ENCODE measurements at regions not wholly inside any gene's neighbourhood (a gene's known extent, or its start where the extent isn't known, plus 50 kb on each side); places are given as distances from the start of the nearest gene placed in this dataset.

- ATAC-seq = no peak
- POLR2A ChIA-PET = no interaction called here
- Histone ChIP-seq H4K20me1 (ENCODE audit: insufficient read depth) (no peaks in the 10 kb centered on the region), H3K4me1 (ENCODE audit: control insufficient read depth in 1 of 2, insufficient read depth in 2 of 2, low read length in 2 of 2) (peaks cover 17 to 19% of the 10 kb centered on the region in 2 experiments; a peak in 3 of 4 replicates), H3K27ac (ENCODE audit: low read depth, low read length) (no peak overlapping the region), H2AFZ (ENCODE audit: low read depth, low read length, poor library complexity, severe bottlenecking) (peak overlapping the region; percentile 80), H3K4me3 (replicated peaks in 1 of 2; ENCODE audit: low read depth in 1 of 2, low read length in 2 of 2) (no peak overlapping the region), H3K4me2 (ENCODE audit: low read length) (peak overlapping the region; percentile 71), H3K27me3 (ENCODE audit: insufficient read depth, low read length) (no peaks in the 10 kb centered on the region), H3K9ac (ENCODE audit: low read length) (no peak overlapping the region), H3K79me2 (ENCODE audit: insufficient read depth, low read length) (no peaks in the 10 kb centered on the region), H3K9me2 (ENCODE audit: insufficient read depth) (no peaks in the 10 kb centered on the region), H3K36me3 (ENCODE audit: control insufficient read depth in 1 of 2, insufficient read depth in 2 of 2, low read length in 2 of 2) (no peaks in the 10 kb centered on the region), H3K9me3 (ENCODE audit: control insufficient read depth in 1 of 2, insufficient read depth in 1 of 2, low read depth in 1 of 2, low read length in 2 of 2) (no peaks in the 10 kb centered on the region)
- RAD21 ChIA-PET (ENCODE audit: low non-redundant PET in 1 of 2, low total read pairs in 2 of 2, uncharacterized antibody in 2 of 2, unreplicated experiment in 2 of 2) = no interaction called here
- intact Hi-C loops (cut with micrococcal nuclease) = no loop called here
- BruUV-seq (replicated peaks) = no TSS peak
- CTCF ChIA-PET = no interaction called here
- no peak for TF ChIP-seq ZBTB33 (IDR thresholded peaks at IDR 0.05; ENCODE audit: extremely low read depth, insufficient replicate concordance, low read length)
- DNase-seq (ENCODE audit: low read depth, low spot score) = no peak
Measured at GRCh38 chr15:70375586-70375985, 277.9 kb upstream of the TLE3 start.

DNA sequence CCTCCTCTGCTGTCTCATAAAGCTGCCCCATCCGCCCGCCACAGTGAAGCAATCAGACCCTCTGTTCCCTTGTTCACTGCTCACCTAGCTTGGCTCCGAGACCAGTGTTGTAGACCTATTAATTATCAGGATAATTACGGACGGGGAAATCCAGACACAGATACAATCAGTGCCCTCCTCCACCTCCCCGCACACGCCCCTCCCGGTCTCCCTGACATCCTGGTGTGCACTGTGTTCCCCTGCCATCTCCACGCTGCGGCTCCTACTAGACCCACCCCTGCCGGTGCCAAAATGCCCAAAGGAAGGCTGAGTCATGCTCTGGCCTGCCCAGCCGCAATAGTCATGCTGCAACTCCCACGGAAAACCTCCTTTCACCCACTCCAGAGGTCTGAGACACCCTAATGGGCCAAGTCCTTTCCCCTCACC, 277.3 kb upstream of the TLE3 start:
- no peak overlapping the region for H3K27ac ChIP-seq (ENCODE audit: low read depth, low read length)
- peak overlapping the region; percentile 71 for H3K4me2 ChIP-seq (ENCODE audit: low read length)
- H3K9me3 ChIP-seq (ENCODE audit: control insufficient read depth in 1 of 2, insufficient read depth in 1 of 2, low read depth in 1 of 2, low read length in 2 of 2) = no peaks in the 10 kb centered on the region
- H3K4me3 ChIP-seq (replicated peaks in 1 of 2; ENCODE audit: low read depth in 1 of 2, low read length in 2 of 2) = peak overlapping the region in 1 of 2 experiments; percentile 20; a peak in 1 of 4 replicates
- intact Hi-C loops (cut with micrococcal nuclease) = no loop called here
- DNase-seq (ENCODE audit: low read depth, low spot score) = no peak
- ChIA-PET RAD21 (ENCODE audit: low non-redundant PET in 1 of 2, low total read pairs in 2 of 2, uncharacterized antibody in 2 of 2, unreplicated experiment in 2 of 2) (no interaction called here), CTCF (no interaction called here), POLR2A (no interaction called here)
- no peaks in the 10 kb centered on the region for H4K20me1 ChIP-seq (ENCODE audit: insufficient read depth)
- H3K9me2 ChIP-seq (ENCODE audit: insufficient read depth) = no peaks in the 10 kb centered on the region
- no peak for TF ChIP-seq SRF (IDR thresholded peaks at IDR 0.05; ENCODE audit: low read depth)
- peak; percentile 51; the same call in 1 of the 2 replicates for TF ChIP-seq FOSL1 (IDR thresholded peaks at IDR 0.05; ENCODE audit: low read depth)
- TF ChIP-seq, protein P1, sequence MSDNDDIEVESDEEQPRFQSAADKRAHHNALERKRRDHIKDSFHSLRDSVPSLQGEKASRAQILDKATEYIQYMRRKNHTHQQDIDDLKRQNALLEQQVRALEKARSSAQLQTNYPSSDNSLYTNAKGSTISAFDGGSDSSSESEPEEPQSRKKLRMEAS (IDR thresholded peaks at IDR 0.05) = peak; percentile 23; the same call in 1 of the 2 replicates
- TF ChIP-seq ZNF274 (IDR thresholded peaks at IDR 0.05; ENCODE audit: low read depth, low read length) = no peak
- no peak for TF ChIP-seq TCF7L2 (IDR thresholded peaks at IDR 0.05; ENCODE audit: borderline replicate concordance, extremely low read depth, insufficient read depth, insufficient read length)
- TF ChIP-seq EGR1 (IDR thresholded peaks at IDR 0.05; ENCODE audit: low read depth) = no peak
- peak; percentile 50; the same call in 1 of the 2 replicates for TF ChIP-seq JUND (IDR thresholded peaks at IDR 0.05)
- peak; percentile 50 for TF ChIP-seq SP1 (IDR thresholded peaks at IDR 0.05; ENCODE audit: low read depth)
- no peak for TF ChIP-seq YY1 (IDR thresholded peaks at IDR 0.05; ENCODE audit: extremely low read depth, insufficient replicate concordance, low read depth, low read length)
- no peak for TF ChIP-seq POLR2A (IDR thresholded peaks at IDR 0.05; ENCODE audit: borderline replicate concordance, extremely low read depth, insufficient read depth, insufficient read length)
- peaks cover 17 to 19% of the 10 kb centered on the region in 2 experiments; a peak in 3 of 4 replicates for H3K4me1 ChIP-seq (ENCODE audit: control insufficient read depth in 1 of 2, insufficient read depth in 2 of 2, low read length in 2 of 2)
- no peak overlapping the region for H3K9ac ChIP-seq (ENCODE audit: low read length)
- H3K36me3 ChIP-seq (ENCODE audit: control insufficient read depth in 1 of 2, insufficient read depth in 2 of 2, low read length in 2 of 2) = no peaks in the 10 kb centered on the region
- no peaks in the 10 kb centered on the region for H3K79me2 ChIP-seq (ENCODE audit: insufficient read depth, low read length)
- no peaks in the 10 kb centered on the region for H3K27me3 ChIP-seq (ENCODE audit: insufficient read depth, low read length)
- peak; percentile 91 for ATAC-seq
- peak overlapping the region; percentile 80 for H2AFZ ChIP-seq (ENCODE audit: low read depth, low read length, poor library complexity, severe bottlenecking)
- no TSS peak for BruUV-seq (replicated peaks)
